ENCODE measurements at regions not wholly inside any gene's neighbourhood (a gene's known extent, or its start where the extent isn't known, plus 50 kb on each side); places are given as distances from the start of the nearest gene placed in this dataset.

DNA sequence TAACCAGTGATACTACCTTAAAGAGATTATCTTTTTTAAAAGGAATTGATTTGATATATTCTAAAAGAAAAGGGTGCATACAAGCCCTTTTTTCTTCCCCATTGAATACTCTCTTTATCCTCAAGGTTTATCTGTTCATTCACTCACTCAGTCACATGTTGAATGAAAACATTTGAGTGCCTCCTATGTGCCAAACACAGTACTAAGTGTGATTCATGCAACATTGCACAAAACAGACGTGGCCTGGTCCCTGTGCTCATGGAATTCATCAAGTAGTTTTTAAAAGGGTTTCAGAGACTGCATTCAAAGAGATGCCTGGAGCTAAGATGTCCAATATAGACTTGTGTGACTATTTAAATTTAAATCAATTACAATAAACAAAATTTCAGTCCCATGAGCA, 462.2 kb upstream of the MDFIC2 start:
- Histone ChIP-seq H3K4me3 (replicated peaks; ENCODE audit: low read depth, low read length) (no peak overlapping the region), H3K36me3 (ENCODE audit: control insufficient read depth, insufficient read depth, low read length) (no peaks in the 10 kb centered on the region), H3K27me3 (replicated peaks; ENCODE audit: control insufficient read depth, insufficient read depth, low read length) (no peaks in the 10 kb centered on the region)
- TF ChIP-seq, protein P1, sequence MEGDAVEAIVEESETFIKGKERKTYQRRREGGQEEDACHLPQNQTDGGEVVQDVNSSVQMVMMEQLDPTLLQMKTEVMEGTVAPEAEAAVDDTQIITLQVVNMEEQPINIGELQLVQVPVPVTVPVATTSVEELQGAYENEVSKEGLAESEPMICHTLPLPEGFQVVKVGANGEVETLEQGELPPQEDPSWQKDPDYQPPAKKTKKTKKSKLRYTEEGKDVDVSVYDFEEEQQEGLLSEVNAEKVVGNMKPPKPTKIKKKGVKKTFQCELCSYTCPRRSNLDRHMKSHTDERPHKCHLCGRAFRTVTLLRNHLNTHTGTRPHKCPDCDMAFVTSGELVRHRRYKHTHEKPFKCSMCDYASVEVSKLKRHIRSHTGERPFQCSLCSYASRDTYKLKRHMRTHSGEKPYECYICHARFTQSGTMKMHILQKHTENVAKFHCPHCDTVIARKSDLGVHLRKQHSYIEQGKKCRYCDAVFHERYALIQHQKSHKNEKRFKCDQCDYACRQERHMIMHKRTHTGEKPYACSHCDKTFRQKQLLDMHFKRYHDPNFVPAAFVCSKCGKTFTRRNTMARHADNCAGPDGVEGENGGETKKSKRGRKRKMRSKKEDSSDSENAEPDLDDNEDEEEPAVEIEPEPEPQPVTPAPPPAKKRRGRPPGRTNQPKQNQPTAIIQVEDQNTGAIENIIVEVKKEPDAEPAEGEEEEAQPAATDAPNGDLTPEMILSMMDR (IDR thresholded peaks at IDR 0.05; ENCODE audit: insufficient read depth, low read length, poor library complexity, severe bottlenecking): no peak
- DNase-seq (ENCODE audit: extremely low read depth, insufficient read length): no peak

DNA sequence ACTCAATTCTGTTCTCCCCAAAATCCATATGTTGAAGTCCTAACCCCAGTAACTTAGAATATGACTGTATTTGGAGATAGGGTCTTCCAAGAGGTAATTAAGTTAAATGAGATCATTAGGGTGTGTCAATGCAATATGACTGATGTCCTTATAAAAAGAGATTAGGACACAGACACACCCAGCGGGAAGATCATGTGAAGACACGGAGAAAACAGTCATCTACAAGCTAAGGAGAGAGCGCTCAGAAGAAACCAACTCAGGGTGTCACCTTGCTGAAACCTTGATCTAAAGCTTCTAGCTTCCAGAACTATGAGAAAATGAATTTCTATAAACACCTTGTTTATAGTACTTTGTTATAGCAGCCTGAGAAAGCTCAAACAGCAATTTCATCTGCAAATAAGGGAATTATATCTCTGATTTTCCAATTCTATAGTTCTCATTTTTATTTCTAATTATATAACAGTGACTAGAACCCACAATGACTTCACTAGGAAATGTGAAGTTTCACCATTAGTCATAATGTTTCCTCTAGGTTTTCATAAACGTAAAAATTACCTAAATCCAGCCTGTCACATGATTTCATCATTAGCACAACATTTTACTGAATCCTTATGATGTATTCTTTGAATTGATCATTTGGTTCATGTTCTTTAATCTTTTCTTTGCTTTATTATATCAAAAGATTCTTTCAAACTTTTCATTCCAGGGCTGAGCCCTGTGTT, 459.1 kb upstream of the MDFIC2 start:
- H3K27me3 ChIP-seq (replicated peaks; ENCODE audit: control insufficient read depth, insufficient read depth, low read length): no peaks in the 10 kb centered on the region
- no peak overlapping the region for H3K4me3 ChIP-seq (replicated peaks; ENCODE audit: low read depth, low read length)
- TF ChIP-seq, protein P1 (IDR thresholded peaks at IDR 0.05; ENCODE audit: insufficient read depth, low read length, poor library complexity, severe bottlenecking): no peak
- DNase-seq (ENCODE audit: extremely low read depth, insufficient read length): no peak
- H3K36me3 ChIP-seq (ENCODE audit: control insufficient read depth, insufficient read depth, low read length): no peaks in the 10 kb centered on the region

DNA sequence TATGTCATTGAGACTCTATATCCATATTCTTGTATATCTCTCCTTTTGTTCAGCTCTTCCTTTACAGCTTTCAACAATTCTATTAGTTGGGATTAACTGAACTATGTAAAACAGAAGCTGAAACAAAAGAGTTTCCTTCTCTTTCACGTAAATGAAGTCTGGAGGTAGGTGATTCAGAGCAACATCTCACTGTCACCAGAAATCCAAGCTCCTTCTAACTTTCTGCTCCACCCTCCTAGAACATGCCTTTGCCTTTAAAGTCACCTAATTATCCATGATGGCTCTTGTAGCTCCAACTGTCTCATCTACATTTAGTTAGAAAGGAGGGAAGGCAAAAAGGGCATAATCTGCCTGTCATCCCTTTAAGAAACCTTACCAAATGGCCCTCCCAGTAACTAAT, 458.2 kb upstream of the MDFIC2 start:
- DNase-seq (ENCODE audit: extremely low read depth, insufficient read length): no peak
- Histone ChIP-seq H3K36me3 (ENCODE audit: control insufficient read depth, insufficient read depth, low read length) (no peaks in the 10 kb centered on the region), H3K4me3 (replicated peaks; ENCODE audit: low read depth, low read length) (no peak overlapping the region), H3K27me3 (replicated peaks; ENCODE audit: control insufficient read depth, insufficient read depth, low read length) (no peaks in the 10 kb centered on the region)
- TF ChIP-seq, protein P1 (IDR thresholded peaks at IDR 0.05; ENCODE audit: insufficient read depth, low read length, poor library complexity, severe bottlenecking): no peak

DNA sequence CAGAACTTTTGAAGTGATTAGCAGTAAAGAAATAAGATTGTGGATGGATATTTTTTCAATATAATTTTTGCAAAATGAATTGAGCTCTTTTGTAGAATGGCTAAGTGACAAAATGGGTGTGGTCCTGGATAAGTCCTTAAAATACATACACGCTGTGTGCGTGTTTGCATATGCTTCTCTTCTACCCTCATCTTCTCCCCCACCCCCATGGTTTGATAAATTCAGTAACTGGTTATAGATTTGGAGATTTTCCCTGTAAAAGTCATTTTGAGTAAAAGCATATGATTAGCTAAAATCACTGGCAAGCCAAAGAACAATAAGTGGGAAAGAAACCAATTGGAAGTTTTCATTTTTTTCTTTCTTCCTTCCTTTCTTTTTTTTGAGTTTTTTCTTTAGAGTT, 453.9 kb upstream of the MDFIC2 start:
- H3K36me3 ChIP-seq (ENCODE audit: control insufficient read depth, insufficient read depth, low read length): no peaks in the 10 kb centered on the region
- DNase-seq (ENCODE audit: extremely low read depth, insufficient read length): no peak
- TF ChIP-seq, protein P1 (IDR thresholded peaks at IDR 0.05; ENCODE audit: insufficient read depth, low read length, poor library complexity, severe bottlenecking): no peak
- no peaks in the 10 kb centered on the region for H3K27me3 ChIP-seq (replicated peaks; ENCODE audit: control insufficient read depth, insufficient read depth, low read length)
- H3K4me3 ChIP-seq (replicated peaks; ENCODE audit: low read depth, low read length): no peak overlapping the region

DNA sequence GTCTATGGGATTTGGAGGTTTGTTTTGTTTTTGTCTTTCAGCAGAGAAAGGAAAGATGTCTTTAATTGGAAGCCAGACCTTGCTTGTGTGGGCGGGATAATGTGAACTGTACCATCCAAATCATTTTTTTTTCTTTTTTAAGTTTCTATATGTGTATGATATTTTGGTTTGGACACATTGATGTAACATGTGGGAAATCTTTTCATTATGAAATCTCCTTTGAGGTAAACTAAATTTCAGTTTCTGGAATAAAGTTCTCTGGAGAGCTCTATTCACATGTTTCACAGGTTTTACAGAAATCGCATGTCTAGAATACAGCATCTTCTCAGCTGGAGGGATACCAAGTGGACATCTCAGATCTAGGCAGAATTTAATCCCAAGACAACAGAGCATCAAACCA, 451.5 kb upstream of the MDFIC2 start:
- no peak for DNase-seq (ENCODE audit: extremely low read depth, insufficient read length)
- TF ChIP-seq, protein P1 (IDR thresholded peaks at IDR 0.05; ENCODE audit: insufficient read depth, low read length, poor library complexity, severe bottlenecking): no peak
- Histone ChIP-seq H3K27me3 (replicated peaks; ENCODE audit: control insufficient read depth, insufficient read depth, low read length) (no peaks in the 10 kb centered on the region), H3K4me3 (replicated peaks; ENCODE audit: low read depth, low read length) (no peak overlapping the region), H3K36me3 (ENCODE audit: control insufficient read depth, insufficient read depth, low read length) (no peaks in the 10 kb centered on the region)

DNA sequence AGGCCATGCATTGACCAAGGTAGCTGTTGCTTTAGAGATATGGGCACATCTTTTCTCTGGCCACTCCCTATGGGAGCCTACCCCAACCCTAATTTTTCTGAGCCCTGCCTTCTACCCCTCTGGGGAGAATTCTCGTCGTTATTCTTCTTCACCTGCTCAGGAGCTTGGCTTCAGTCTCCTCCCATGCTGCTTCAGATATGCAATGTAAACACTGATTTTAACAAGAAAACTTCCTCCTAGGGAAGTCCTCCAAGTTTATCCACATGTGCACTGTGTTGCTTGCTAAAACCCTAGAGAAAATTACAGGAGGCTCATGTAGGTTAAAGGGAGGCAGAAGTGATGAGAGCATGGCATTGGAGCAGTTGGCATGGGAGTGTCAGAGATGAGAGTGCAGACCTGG, 445.2 kb upstream of the MDFIC2 start:
- H3K4me3 ChIP-seq (replicated peaks; ENCODE audit: low read depth, low read length): no peak overlapping the region
- H3K27me3 ChIP-seq (replicated peaks; ENCODE audit: control insufficient read depth, insufficient read depth, low read length): no peaks in the 10 kb centered on the region
- DNase-seq (ENCODE audit: extremely low read depth, insufficient read length): no peak
- TF ChIP-seq, protein P1 (IDR thresholded peaks at IDR 0.05; ENCODE audit: insufficient read depth, low read length, poor library complexity, severe bottlenecking): no peak
- H3K36me3 ChIP-seq (ENCODE audit: control insufficient read depth, insufficient read depth, low read length): no peaks in the 10 kb centered on the region

All from GM06990 (cell line).